ENCODE measurements at regions not wholly inside any gene's neighbourhood (a gene's known extent, or its start where the extent isn't known, plus 50 kb on each side); places are given as distances from the start of the nearest gene placed in this dataset.

DNA sequence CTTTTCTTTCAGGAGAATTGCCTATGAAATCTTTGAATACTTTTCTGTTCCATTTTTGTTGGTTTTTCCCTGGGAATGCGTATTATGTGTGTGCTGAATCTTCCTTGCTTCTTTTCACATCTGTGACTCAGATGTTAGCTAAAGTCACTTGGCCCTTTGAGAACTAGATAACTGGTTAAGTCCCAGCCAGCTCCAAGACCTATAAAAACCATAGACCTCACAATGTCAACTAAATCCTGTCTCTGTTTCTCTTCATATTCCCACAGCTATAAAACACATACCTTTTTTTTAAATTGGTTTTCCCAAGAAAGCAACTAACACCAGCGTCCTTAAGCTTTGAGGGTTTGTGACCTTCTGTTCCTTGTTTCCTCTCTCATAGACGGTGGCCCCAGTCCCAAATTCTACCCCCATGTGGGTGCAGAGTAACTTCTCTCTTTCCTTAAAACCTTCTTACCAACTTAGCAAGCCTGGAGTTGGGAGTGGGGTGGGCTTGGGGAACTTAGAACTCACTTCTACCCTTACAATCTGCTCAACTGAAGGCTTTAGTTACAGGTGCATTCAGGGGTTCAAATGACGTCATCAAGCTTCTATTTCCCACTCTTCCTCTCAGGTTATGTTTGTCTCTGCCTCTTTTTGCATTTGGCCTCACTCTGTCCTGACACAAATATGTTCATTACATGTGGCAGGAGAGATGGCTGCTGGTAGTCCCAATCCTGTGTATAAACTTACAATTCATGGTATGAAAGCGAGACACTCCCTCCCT is 58.1 kb upstream of the TGIF1 start:
- no peak for DNase-seq
- no CpG with 5 or more reads among the region's 5 CpGs for WGBS (ENCODE audit: extremely low coverage, insufficient coverage, low lambda C conversion rate)
- H2BK5ac ChIP-seq (ENCODE audit: low read length) = no peak overlapping the region
- no peak overlapping the region for H4K8ac ChIP-seq (ENCODE audit: low read depth, low read length)
- H3K4me3 ChIP-seq (ENCODE audit: low read length) = no peak overlapping the region
- no peak overlapping the region for H3K9ac ChIP-seq (ENCODE audit: low read length)
- no peak overlapping the region for H3K27ac ChIP-seq (ENCODE audit: low read depth, low read length)
- no peaks in the 10 kb centered on the region for H3K36me3 ChIP-seq (ENCODE audit: control insufficient read depth, insufficient read depth, low read length)
- H3K4me2 ChIP-seq (ENCODE audit: low read length) = no peak overlapping the region
- H3K79me1 ChIP-seq (ENCODE audit: low read length) = no peaks in the 10 kb centered on the region
- H2BK15ac ChIP-seq (replicated peaks; ENCODE audit: low read depth) = no peak overlapping the region
- no peak overlapping the region for H3K56ac ChIP-seq (ENCODE audit: low read length)
- no peak overlapping the region for H3K18ac ChIP-seq (ENCODE audit: low read length)
- H3K4ac ChIP-seq (ENCODE audit: low read depth, low read length) = no peak overlapping the region
- no peak overlapping the region for H4K5ac ChIP-seq (ENCODE audit: low read length)
- no peak overlapping the region for H3K23ac ChIP-seq (ENCODE audit: low read length)
- H2BK120ac ChIP-seq (ENCODE audit: low read depth, low read length) = no peak overlapping the region
- no peaks in the 10 kb centered on the region for H3K79me2 ChIP-seq (ENCODE audit: control insufficient read depth, insufficient read depth, low read length)
- no peaks in the 10 kb centered on the region for H3K27me3 ChIP-seq (ENCODE audit: insufficient read depth, low read length, poor library complexity)
- no peak overlapping the region for H2AK5ac ChIP-seq (ENCODE audit: low read length)
- no peaks in the 10 kb centered on the region for H3K4me1 ChIP-seq (ENCODE audit: control insufficient read depth, low read depth, low read length)

DNA sequence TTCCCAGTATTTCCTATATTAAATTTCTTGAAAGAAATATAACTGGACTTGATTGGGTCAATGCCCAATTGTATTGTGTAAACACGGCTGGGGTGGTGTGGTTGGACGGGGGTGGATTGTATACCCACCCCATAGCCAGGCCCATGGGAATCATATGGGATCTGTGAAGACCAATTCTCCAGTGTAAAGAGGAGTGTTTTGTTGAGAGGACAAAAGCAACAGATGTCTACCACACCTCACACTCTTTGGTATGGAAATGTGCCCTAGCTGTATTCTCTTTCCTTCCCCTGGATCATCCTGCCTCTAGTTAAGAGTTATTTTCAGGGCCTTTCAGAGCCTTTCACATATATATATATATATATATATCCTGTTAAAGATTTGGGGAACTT is 57.5 kb upstream of the TGIF1 start:
- no peak overlapping the region for H3K56ac ChIP-seq (ENCODE audit: low read length)
- H3K27me3 ChIP-seq (ENCODE audit: insufficient read depth, low read length, poor library complexity) = no peaks in the 10 kb centered on the region
- no peak overlapping the region for H2BK120ac ChIP-seq (ENCODE audit: low read depth, low read length)
- H4K5ac ChIP-seq (ENCODE audit: low read length) = no peak overlapping the region
- no CpG with 5 or more reads among the region's 2 CpGs for WGBS (ENCODE audit: extremely low coverage, insufficient coverage, low lambda C conversion rate)
- H3K36me3 ChIP-seq (ENCODE audit: control insufficient read depth, insufficient read depth, low read length) = no peaks in the 10 kb centered on the region
- H3K79me1 ChIP-seq (ENCODE audit: low read length) = no peaks in the 10 kb centered on the region
- no peak overlapping the region for H4K8ac ChIP-seq (ENCODE audit: low read depth, low read length)
- no peak overlapping the region for H2BK15ac ChIP-seq (replicated peaks; ENCODE audit: low read depth)
- H3K23ac ChIP-seq (ENCODE audit: low read length) = no peak overlapping the region
- H3K18ac ChIP-seq (ENCODE audit: low read length) = no peak overlapping the region
- no peak overlapping the region for H3K4me3 ChIP-seq (ENCODE audit: low read length)
- H2BK5ac ChIP-seq (ENCODE audit: low read length) = no peak overlapping the region
- H2AK5ac ChIP-seq (ENCODE audit: low read length) = no peak overlapping the region
- H3K9ac ChIP-seq (ENCODE audit: low read length) = no peak overlapping the region
- H3K27ac ChIP-seq (ENCODE audit: low read depth, low read length) = no peak overlapping the region
- no peak overlapping the region for H3K4ac ChIP-seq (ENCODE audit: low read depth, low read length)
- H3K4me2 ChIP-seq (ENCODE audit: low read length) = no peak overlapping the region
- H3K79me2 ChIP-seq (ENCODE audit: control insufficient read depth, insufficient read depth, low read length) = no peaks in the 10 kb centered on the region
- no peak for DNase-seq
- no peaks in the 10 kb centered on the region for H3K4me1 ChIP-seq (ENCODE audit: control insufficient read depth, low read depth, low read length)

DNA sequence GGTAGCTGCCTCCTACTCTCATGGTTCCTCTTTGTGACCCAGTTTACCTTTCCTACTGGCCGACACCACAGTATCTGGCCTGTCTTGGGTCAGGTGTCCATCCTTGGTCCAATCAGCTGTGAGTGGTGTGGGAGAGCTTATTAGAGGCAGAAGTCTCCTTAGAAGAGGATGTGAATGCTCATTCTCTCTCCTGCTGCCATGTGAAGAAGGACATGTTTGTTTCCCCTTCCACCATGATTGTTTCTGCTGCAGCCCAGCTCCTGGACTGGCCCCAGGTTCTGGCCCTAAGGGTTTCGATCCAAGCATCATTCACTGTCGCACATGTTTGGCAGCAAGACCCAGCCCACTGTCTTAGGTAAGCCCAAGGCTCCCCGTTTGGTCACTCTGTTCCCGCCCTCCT is 55.3 kb upstream of the TGIF1 start:
- no peak overlapping the region for H2BK120ac ChIP-seq (ENCODE audit: low read depth, low read length)
- H3K79me1 ChIP-seq (ENCODE audit: low read length) = no peaks in the 10 kb centered on the region
- no peaks in the 10 kb centered on the region for H3K36me3 ChIP-seq (ENCODE audit: control insufficient read depth, insufficient read depth, low read length)
- H3K23ac ChIP-seq (ENCODE audit: low read length) = no peak overlapping the region
- no peaks in the 10 kb centered on the region for H3K27me3 ChIP-seq (ENCODE audit: insufficient read depth, low read length, poor library complexity)
- no peak overlapping the region for H3K27ac ChIP-seq (ENCODE audit: low read depth, low read length)
- H3K9ac ChIP-seq (ENCODE audit: low read length) = no peak overlapping the region
- H3K4me1 ChIP-seq (ENCODE audit: control insufficient read depth, low read depth, low read length) = no peaks in the 10 kb centered on the region
- no peak overlapping the region for H2BK15ac ChIP-seq (replicated peaks; ENCODE audit: low read depth)
- H4K5ac ChIP-seq (ENCODE audit: low read length) = no peak overlapping the region
- H3K4ac ChIP-seq (ENCODE audit: low read depth, low read length) = no peak overlapping the region
- no peak overlapping the region for H2BK5ac ChIP-seq (ENCODE audit: low read length)
- WGBS (ENCODE audit: extremely low coverage, insufficient coverage, low lambda C conversion rate) = no CpG with 5 or more reads among the region's 5 CpGs
- no peak for DNase-seq
- no peak overlapping the region for H3K18ac ChIP-seq (ENCODE audit: low read length)
- H4K8ac ChIP-seq (ENCODE audit: low read depth, low read length) = no peak overlapping the region
- no peak overlapping the region for H3K4me3 ChIP-seq (ENCODE audit: low read length)
- no peaks in the 10 kb centered on the region for H3K79me2 ChIP-seq (ENCODE audit: control insufficient read depth, insufficient read depth, low read length)
- no peak overlapping the region for H3K56ac ChIP-seq (ENCODE audit: low read length)
- H3K4me2 ChIP-seq (ENCODE audit: low read length) = no peak overlapping the region
- no peak overlapping the region for H2AK5ac ChIP-seq (ENCODE audit: low read length)

DNA sequence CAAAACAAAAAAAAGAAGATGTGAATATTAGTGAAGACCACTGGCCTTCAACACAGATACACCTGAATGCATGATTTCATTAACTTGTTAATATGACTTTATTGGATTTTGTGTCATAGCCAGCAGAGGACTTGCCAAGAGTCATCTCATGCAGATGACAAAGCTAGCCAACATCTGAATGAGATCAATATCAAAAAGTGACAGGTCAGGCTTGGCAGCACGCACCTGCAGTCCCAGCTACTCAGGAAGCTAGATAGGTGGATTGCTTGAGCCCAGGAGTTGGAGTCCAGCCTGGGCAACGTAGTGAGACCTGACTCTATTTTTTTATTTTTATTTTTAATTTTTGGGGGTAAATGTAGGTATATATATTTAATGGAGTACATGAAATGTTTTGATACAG is 54.5 kb upstream of the TGIF1 start:
- Histone ChIP-seq H3K4me1 (ENCODE audit: control insufficient read depth, low read depth, low read length) (no peaks in the 10 kb centered on the region), H2BK120ac (ENCODE audit: low read depth, low read length) (no peak overlapping the region), H3K9ac (ENCODE audit: low read length) (no peak overlapping the region), H3K79me2 (ENCODE audit: control insufficient read depth, insufficient read depth, low read length) (no peaks in the 10 kb centered on the region), H3K4me2 (ENCODE audit: low read length) (no peak overlapping the region), H3K36me3 (ENCODE audit: control insufficient read depth, insufficient read depth, low read length) (no peaks in the 10 kb centered on the region), H4K8ac (ENCODE audit: low read depth, low read length) (no peak overlapping the region), H2BK5ac (ENCODE audit: low read length) (no peak overlapping the region), H3K27me3 (ENCODE audit: insufficient read depth, low read length, poor library complexity) (no peaks in the 10 kb centered on the region), H2AK5ac (ENCODE audit: low read length) (no peak overlapping the region), H3K18ac (ENCODE audit: low read length) (no peak overlapping the region), H4K5ac (ENCODE audit: low read length) (no peak overlapping the region), H3K56ac (ENCODE audit: low read length) (no peak overlapping the region), H2BK15ac (replicated peaks; ENCODE audit: low read depth) (no peak overlapping the region), H3K27ac (ENCODE audit: low read depth, low read length) (no peak overlapping the region), H3K79me1 (ENCODE audit: low read length) (no peaks in the 10 kb centered on the region), H3K23ac (ENCODE audit: low read length) (no peak overlapping the region), H3K4ac (ENCODE audit: low read depth, low read length) (no peak overlapping the region), H3K4me3 (ENCODE audit: low read length) (no peak overlapping the region)
- no peak for DNase-seq
- no CpG with 5 or more reads among the region's 2 CpGs for WGBS (ENCODE audit: extremely low coverage, insufficient coverage, low lambda C conversion rate)

DNA sequence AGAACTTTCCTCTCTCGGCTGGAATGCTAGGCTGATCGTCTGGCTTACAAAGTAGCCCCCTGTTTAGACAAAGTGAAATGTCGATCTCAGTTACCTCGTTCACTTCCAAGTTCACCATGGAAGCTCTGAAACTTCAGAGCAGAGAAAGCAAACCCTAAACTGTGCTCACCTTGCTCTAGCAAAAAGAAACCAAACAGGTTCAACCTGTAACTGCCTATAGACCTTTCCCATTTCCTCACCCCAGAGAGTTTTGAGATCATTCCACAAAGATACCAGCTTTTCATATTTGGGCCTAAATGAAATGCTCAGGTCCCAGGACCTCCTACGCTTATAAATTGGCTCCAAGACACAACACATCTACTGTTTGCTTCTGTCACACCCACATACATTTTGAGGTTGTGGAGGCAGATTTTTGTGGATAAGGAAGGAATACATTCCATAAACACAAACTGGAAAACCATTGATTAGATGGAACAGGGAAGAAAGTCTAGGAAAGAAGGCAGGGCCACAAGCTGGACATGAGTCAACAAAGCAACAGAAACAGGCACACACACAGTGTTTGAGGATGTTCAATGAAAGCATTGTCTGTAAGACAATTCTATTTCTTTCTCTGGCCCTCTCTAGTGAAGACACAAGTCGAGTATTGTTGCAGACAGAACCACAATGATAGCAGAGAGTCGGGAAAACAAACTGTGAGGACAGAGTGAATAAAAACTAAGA is 52.8 kb upstream of the TGIF1 start:
- WGBS (ENCODE audit: extremely low coverage, insufficient coverage, low lambda C conversion rate) = no CpG with 5 or more reads among the region's 7 CpGs

More for the DNA sequence above, 52.8 kb upstream of the TGIF1 start:
- H3K56ac ChIP-seq (ENCODE audit: low read length) = no peak overlapping the region
- no peak overlapping the region for H3K18ac ChIP-seq (ENCODE audit: low read length)
- H3K27ac ChIP-seq (ENCODE audit: low read depth, low read length) = no peak overlapping the region
- no peak overlapping the region for H4K5ac ChIP-seq (ENCODE audit: low read length)
- no peaks in the 10 kb centered on the region for H3K79me2 ChIP-seq (ENCODE audit: control insufficient read depth, insufficient read depth, low read length)
- no peak overlapping the region for H2BK120ac ChIP-seq (ENCODE audit: low read depth, low read length)
- DNase-seq = no peak
- no peak overlapping the region for H2AK5ac ChIP-seq (ENCODE audit: low read length)
- H2BK15ac ChIP-seq (replicated peaks; ENCODE audit: low read depth) = no peak overlapping the region
- H3K4ac ChIP-seq (ENCODE audit: low read depth, low read length) = no peak overlapping the region
- no peaks in the 10 kb centered on the region for H3K79me1 ChIP-seq (ENCODE audit: low read length)
- no peak overlapping the region for H4K8ac ChIP-seq (ENCODE audit: low read depth, low read length)
- H3K23ac ChIP-seq (ENCODE audit: low read length) = no peak overlapping the region
- H3K36me3 ChIP-seq (ENCODE audit: control insufficient read depth, insufficient read depth, low read length) = no peaks in the 10 kb centered on the region
- H2BK5ac ChIP-seq (ENCODE audit: low read length) = no peak overlapping the region
- no peaks in the 10 kb centered on the region for H3K4me1 ChIP-seq (ENCODE audit: control insufficient read depth, low read depth, low read length)
- no peak overlapping the region for H3K4me3 ChIP-seq (ENCODE audit: low read length)
- no peak overlapping the region for H3K9ac ChIP-seq (ENCODE audit: low read length)
- no peaks in the 10 kb centered on the region for H3K27me3 ChIP-seq (ENCODE audit: insufficient read depth, low read length, poor library complexity)
- H3K4me2 ChIP-seq (ENCODE audit: low read length) = no peak overlapping the region

Data from mesendoderm (in vitro differentiated cells).